ENCODE measurements at regions not wholly inside any gene's neighbourhood (a gene's known extent, or its start where the extent isn't known, plus 50 kb on each side); places are given as distances from the start of the nearest gene placed in this dataset.

GRCh38 chr2:23280401-23280800 lies 104.6 kb upstream of the KLHL29 start:
- DNase-seq (no peak), ATAC-seq (ENCODE audit: low read depth) (no peak)
- Histone ChIP-seq H3K9me3 (ENCODE audit: control insufficient read depth, insufficient read depth, low read length) (no peaks in the 10 kb centered on the region), H4K5ac (ENCODE audit: low read depth, low read length) (no peak overlapping the region), H3K14ac (replicated peaks; ENCODE audit: low read depth, low read length) (no peak overlapping the region), H3K4ac (ENCODE audit: low read depth, low read length) (no peak overlapping the region), H3K27ac (ENCODE audit: insufficient read depth, low read length) (no peak overlapping the region), H2AK9ac (replicated peaks; ENCODE audit: low read depth, low read length, poor library complexity) (no peak overlapping the region), H4K20me1 (ENCODE audit: insufficient read depth, low read length) (no peaks in the 10 kb centered on the region), H3K36me3 (ENCODE audit: control insufficient read depth, insufficient read depth, low read length) (no peaks in the 10 kb centered on the region), H2BK120ac (ENCODE audit: low read depth, low read length) (no peak overlapping the region), H3K18ac (ENCODE audit: low read depth, low read length) (no peak overlapping the region), H3K9ac (ENCODE audit: low read depth, low read length) (no peak overlapping the region), H4K8ac (ENCODE audit: low read depth in 2 of 2, low read length in 2 of 2) (no peak overlapping the region), H2BK15ac (ENCODE audit: low read depth, low read length) (no peak overlapping the region), H3K4me3 (ENCODE audit: insufficient read depth, low read depth, low read length) (no peak overlapping the region), H2BK5ac (ENCODE audit: low read depth, low read length, poor library complexity, severe bottlenecking) (no peak overlapping the region), H2AK5ac (ENCODE audit: low read depth, low read length) (no peak overlapping the region), H3K23ac (ENCODE audit: low read depth, low read length) (no peak overlapping the region), H2AFZ (replicated peaks; ENCODE audit: low read length, poor library complexity) (no peak overlapping the region), H3K4me1 (ENCODE audit: control insufficient read depth, insufficient read depth, low read length) (no peaks in the 10 kb centered on the region), H2BK20ac (ENCODE audit: low read depth, low read length) (no peak overlapping the region), H3K9me1 (ENCODE audit: insufficient read depth, low read length) (no peaks in the 10 kb centered on the region), H3K79me1 (ENCODE audit: low read depth in 1 of 2, low read length in 2 of 2) (no peaks in the 10 kb centered on the region), H3K27me3 (ENCODE audit: control insufficient read depth, insufficient read depth, low read length) (peaks cover 2% of the 10 kb centered on the region; the same call in 1 of the 2 replicates), H4K91ac (ENCODE audit: insufficient read depth, low read depth, low read length) (no peak overlapping the region), H3K4me2 (ENCODE audit: low read depth, low read length) (no peak overlapping the region), H3K56ac (ENCODE audit: extremely low read depth, insufficient read depth, low read length) (no peak overlapping the region)
- CTCF ChIA-PET = no interaction called here
- no TSS peak for BruUV-seq (replicated peaks)
- in situ Hi-C loops (cut with MboI; ENCODE audit: low sequenced_read_pairs) (no loop called here), intact Hi-C loops (cut with micrococcal nuclease) (no loop called here), dilution Hi-C loops (cut with HindIII; ENCODE audit: low sequenced_read_pairs, unreplicated experiment) (no loop called here)
- 86% methylated on average over 1 of the region's 2 CpGs; no CpG with 5 or more reads in 1 of the 2 experiments for WGBS, 2 experiments (ENCODE audit: extremely low coverage in 2 of 2, insufficient read length in 1 of 2)
- POLR2A ChIA-PET (ENCODE audit: unreplicated experiment) = no interaction called here
- TF ChIP-seq ELK1 (IDR thresholded peaks at IDR 0.05; ENCODE audit: borderline replicate concordance, low read depth, low read length) = no peak
- no peak for TF ChIP-seq POLR2A (IDR thresholded peaks at IDR 0.05; ENCODE audit: low read depth, low read length)
- TF ChIP-seq, protein P1, sequence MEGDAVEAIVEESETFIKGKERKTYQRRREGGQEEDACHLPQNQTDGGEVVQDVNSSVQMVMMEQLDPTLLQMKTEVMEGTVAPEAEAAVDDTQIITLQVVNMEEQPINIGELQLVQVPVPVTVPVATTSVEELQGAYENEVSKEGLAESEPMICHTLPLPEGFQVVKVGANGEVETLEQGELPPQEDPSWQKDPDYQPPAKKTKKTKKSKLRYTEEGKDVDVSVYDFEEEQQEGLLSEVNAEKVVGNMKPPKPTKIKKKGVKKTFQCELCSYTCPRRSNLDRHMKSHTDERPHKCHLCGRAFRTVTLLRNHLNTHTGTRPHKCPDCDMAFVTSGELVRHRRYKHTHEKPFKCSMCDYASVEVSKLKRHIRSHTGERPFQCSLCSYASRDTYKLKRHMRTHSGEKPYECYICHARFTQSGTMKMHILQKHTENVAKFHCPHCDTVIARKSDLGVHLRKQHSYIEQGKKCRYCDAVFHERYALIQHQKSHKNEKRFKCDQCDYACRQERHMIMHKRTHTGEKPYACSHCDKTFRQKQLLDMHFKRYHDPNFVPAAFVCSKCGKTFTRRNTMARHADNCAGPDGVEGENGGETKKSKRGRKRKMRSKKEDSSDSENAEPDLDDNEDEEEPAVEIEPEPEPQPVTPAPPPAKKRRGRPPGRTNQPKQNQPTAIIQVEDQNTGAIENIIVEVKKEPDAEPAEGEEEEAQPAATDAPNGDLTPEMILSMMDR (conservative IDR thresholded peaks at IDR 0.05; ENCODE audit: low read depth, low read length) = no peak
- no peak for TF ChIP-seq RCOR1 (IDR thresholded peaks at IDR 0.05; ENCODE audit: insufficient replicate concordance, low read length)
- no peak for TF ChIP-seq MAZ (IDR thresholded peaks at IDR 0.05; ENCODE audit: borderline replicate concordance, low read depth, low read length)
- TF ChIP-seq CEBPB (IDR thresholded peaks at IDR 0.05; ENCODE audit: low read depth, low read length) = no peak
- no peak for TF ChIP-seq NFE2L2 (IDR thresholded peaks at IDR 0.05; ENCODE audit: low read depth, low read length)
- TF ChIP-seq FOS (IDR thresholded peaks at IDR 0.05; ENCODE audit: low read depth, low read length) = no peak
- no peak for TF ChIP-seq USF2 (IDR thresholded peaks at IDR 0.05; ENCODE audit: low read depth, low read length)
- TF ChIP-seq BHLHE40 (IDR thresholded peaks at IDR 0.05; ENCODE audit: low read depth, low read length) = no peak
- TF ChIP-seq MAFK (IDR thresholded peaks at IDR 0.05; ENCODE audit: low read depth, low read length) = no peak

All from IMR-90 (cell line).